IPS-20b (cell line): ENCODE measurements at regions not wholly inside any gene's neighbourhood (a gene's known extent, or its start where the extent isn't known, plus 50 kb on each side); places are given as distances from the start of the nearest gene placed in this dataset.

ENCODE experiments used
- H3K27ac ChIP-seq: one replicate; pipeline ENCODE4 v1.5.1; 2013; ENCODE audit warnings: low read length
- H3K27me3 ChIP-seq: 2 replicates; pipeline ENCODE4 v1.6.1; 2013; ENCODE audit warnings: mild to moderate bottlenecking, low read length, inconsistent platforms; ENCODE audit not compliant: insufficient read depth
- H3K36me3 ChIP-seq: 2 replicates; pipeline ENCODE4 v1.6.1; 2013; ENCODE audit warnings: low read depth, mild to moderate bottlenecking, inconsistent platforms, low read length, moderate library complexity; ENCODE audit not compliant: insufficient read depth
- H3K4me1 ChIP-seq: 2 replicates; pipeline ENCODE4 v1.6.1; 2013; ENCODE audit warnings: mild to moderate bottlenecking, control low read depth, inconsistent platforms, low read length, moderate library complexity; ENCODE audit not compliant: insufficient read depth
- H3K4me3 ChIP-seq: 2 replicates; pipeline ENCODE4 v1.5.1; 2013; ENCODE audit warnings: mild to moderate bottlenecking, low read length, inconsistent platforms
- H3K9ac ChIP-seq: 2 replicates; pipeline ENCODE4 v1.6.1; 2013; ENCODE audit warnings: low read depth, mild to moderate bottlenecking, inconsistent platforms, low read length, moderate library complexity
- H3K9me3 ChIP-seq: 2 replicates; pipeline ENCODE4 v1.6.1; 2013; ENCODE audit warnings: mild to moderate bottlenecking, low read depth, low read length, inconsistent platforms; ENCODE audit not compliant: insufficient read depth

DNA sequence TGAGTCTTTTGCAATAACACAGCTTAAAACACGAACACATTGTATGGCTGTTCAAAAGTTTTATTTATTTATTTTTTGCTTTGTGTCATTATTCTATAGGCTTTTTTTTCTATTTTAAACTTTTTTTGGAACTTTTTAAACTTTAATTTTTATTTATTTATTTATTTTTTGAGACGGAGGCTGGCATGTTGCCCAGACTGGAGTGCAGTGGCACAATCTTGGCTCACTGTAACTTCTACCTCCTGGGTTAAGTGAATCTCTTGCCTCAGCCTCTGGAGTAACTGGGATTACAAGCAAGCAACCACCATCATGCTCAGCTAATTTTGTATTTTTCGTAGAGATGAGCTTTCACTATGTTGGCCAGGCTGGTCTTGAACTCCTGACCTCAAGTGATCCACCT lies 88.3 kb upstream of the GADD45A start:
- no peak overlapping the region for H3K27ac ChIP-seq
- no peaks in the 10 kb centered on the region for H3K36me3 ChIP-seq
- no peak overlapping the region for H3K9ac ChIP-seq
- no peaks in the 10 kb centered on the region for H3K27me3 ChIP-seq
- H3K4me3 ChIP-seq = no peak overlapping the region
- 0 out of 2 replicates have a peak, but pooled peaks cover 2% of the 10 kb centered on the region for H3K4me1 ChIP-seq
- no peaks in the 10 kb centered on the region for H3K9me3 ChIP-seq

DNA sequence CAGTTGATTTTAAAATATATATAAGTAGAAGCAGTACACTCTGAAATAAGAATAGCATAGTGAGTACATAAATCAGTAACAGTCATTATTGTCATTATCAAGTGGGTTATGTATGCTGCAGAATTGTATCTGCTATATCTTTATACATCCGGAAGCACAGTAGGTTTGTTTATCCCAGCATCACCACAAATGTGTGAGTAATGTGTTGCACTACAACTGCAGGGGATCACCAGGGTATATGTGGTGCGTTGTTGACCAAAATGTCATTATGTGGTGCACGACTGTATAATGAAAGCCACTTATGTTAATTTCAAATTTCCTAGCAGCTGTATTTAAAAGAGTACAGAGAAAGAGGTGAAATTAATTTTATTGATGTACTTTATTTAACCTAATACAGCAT lies 87.7 kb upstream of the GADD45A start:
- Histone ChIP-seq H3K27me3 (no peaks in the 10 kb centered on the region), H3K4me1 (0 out of 2 replicates have a peak, but pooled peaks cover 2% of the 10 kb centered on the region), H3K9ac (no peak overlapping the region), H3K36me3 (no peaks in the 10 kb centered on the region), H3K9me3 (no peaks in the 10 kb centered on the region), H3K27ac (no peak overlapping the region), H3K4me3 (no peak overlapping the region)

DNA sequence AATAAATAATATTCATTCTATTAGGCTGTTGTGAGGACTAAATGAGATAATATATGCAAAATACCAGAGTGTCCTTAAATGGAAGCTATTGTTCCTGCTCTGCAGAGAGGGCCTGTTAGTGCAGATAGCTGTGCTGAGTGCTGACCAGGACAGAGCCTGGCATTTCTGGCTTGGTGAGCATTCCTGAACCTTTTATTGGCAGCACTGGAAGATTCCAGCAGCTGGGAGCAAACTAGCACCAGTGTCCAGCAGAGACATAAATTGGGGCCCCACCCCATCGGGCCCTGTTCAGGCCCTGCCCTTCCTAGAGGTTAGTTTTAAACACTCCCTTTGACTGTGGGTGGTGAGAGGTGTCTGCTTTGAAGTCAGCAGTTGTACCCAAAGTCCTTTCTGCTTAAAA lies 85.9 kb upstream of the GADD45A start:
- Histone ChIP-seq H3K27ac (no peak overlapping the region), H3K27me3 (no peaks in the 10 kb centered on the region), H3K4me1 (0 out of 2 replicates have a peak, but pooled peaks cover 2% of the 10 kb centered on the region), H3K9ac (no peak overlapping the region), H3K36me3 (no peaks in the 10 kb centered on the region), H3K4me3 (no peak overlapping the region), H3K9me3 (no peaks in the 10 kb centered on the region)

DNA sequence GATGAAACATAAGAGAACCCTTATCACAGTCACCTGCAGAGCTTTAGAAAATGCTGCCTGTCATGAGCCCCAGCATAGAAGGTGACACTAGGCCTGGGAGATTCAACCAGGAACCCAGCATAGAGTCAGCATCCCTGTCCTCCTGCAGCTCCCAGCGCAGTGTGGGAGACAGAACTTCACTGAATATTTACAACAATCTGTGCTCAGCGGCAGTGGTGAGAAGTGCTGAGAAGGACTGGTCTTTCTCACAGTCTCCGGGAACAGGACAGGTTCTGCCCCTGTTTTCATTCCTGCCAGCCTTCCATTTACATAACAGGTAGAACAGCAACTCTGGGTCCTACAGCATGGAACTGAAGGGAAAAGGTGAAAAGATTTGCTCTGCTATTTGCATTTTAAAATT lies 83.5 kb upstream of the GADD45A start:
- Histone ChIP-seq H3K36me3 (no peaks in the 10 kb centered on the region), H3K4me3 (no peak overlapping the region), H3K4me1 (0 out of 2 replicates have a peak, but pooled peaks cover 2% of the 10 kb centered on the region), H3K9me3 (no peaks in the 10 kb centered on the region), H3K27ac (no peak overlapping the region), H3K9ac (no peak overlapping the region), H3K27me3 (no peaks in the 10 kb centered on the region)

DNA sequence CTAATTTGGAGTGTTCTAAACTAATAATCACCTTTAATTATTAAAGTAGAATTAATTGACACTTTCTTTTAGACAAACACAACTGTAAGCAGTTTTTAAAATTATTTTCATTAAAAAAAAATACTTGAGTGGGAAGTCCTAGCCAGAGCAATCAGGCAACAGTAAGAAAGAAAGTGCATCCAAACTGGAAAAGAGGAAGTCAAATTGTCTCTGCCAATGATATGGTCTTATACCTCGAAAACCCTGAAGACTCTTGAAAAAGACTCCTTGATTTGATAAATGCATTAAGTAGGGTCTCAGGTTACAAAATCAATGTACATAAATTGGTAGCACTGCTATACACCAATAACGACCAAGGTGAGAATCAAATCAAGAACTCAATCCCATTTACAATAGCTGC lies 83.0 kb upstream of the GADD45A start:
- no peaks in the 10 kb centered on the region for H3K9me3 ChIP-seq
- H3K27me3 ChIP-seq = no peaks in the 10 kb centered on the region
- no peak overlapping the region for H3K27ac ChIP-seq
- H3K9ac ChIP-seq = no peak overlapping the region
- no peaks in the 10 kb centered on the region for H3K36me3 ChIP-seq
- 0 out of 2 replicates have a peak, but pooled peaks cover 2% of the 10 kb centered on the region for H3K4me1 ChIP-seq
- H3K4me3 ChIP-seq = no peak overlapping the region

DNA sequence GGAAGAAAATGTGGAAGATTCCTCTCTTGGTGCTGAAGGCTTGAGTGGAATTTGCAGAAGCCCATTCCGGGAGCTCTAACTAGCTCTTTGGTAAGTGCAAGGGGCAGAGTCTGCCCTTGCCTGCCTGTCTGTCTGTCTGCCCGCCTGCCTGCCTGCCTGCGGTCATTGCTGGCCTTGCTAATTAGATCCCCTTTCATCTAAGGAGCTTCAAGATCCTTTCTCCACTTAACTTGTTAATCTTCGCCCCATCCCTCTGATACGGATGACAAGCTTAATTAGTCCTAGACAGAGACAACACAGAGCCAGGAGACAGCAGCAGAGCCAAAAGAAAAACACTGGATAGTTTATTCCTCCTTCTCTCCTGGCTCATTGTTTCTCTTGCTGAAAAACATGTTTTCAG lies 80.2 kb upstream of the GADD45A start:
- no peaks in the 10 kb centered on the region for H3K27me3 ChIP-seq
- no peak overlapping the region for H3K27ac ChIP-seq
- no peak overlapping the region for H3K9ac ChIP-seq
- H3K4me1 ChIP-seq = 0 out of 2 replicates have a peak, but pooled peaks cover 2% of the 10 kb centered on the region
- H3K4me3 ChIP-seq = no peak overlapping the region
- H3K9me3 ChIP-seq = no peaks in the 10 kb centered on the region
- no peaks in the 10 kb centered on the region for H3K36me3 ChIP-seq

DNA sequence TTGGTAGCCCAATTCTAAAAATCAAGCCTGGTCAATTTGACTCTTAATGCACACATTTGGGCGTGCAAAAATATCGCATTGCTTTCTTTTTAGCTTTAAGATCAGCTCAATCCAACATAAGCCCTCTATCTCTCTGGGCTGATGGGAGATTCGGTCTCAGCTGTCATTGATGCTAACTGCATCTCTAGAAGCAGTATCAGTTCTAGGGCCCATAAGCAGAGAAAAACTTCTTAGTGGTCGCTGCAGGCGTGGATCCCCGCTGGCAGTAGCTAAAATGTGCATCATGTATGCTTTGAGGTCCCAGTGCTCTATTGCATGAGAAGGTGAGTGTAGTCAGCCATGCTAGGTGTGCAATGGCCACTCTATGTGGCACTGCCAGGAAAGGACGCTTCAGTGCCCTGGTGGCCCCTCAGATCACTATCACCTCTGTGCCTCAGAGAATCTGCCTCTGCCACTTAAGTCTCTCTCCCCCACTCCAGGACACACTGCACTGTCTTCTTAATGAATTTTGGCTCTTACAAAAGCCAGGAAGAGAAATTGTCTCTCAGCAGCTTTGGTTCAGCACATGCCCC lies 79.7 kb upstream of the GADD45A start:
- Histone ChIP-seq H3K27ac (no peak overlapping the region), H3K4me3 (no peak overlapping the region), H3K9ac (no peak overlapping the region), H3K9me3 (no peaks in the 10 kb centered on the region), H3K27me3 (no peaks in the 10 kb centered on the region), H3K4me1 (0 out of 2 replicates have a peak, but pooled peaks cover 2% of the 10 kb centered on the region), H3K36me3 (no peaks in the 10 kb centered on the region)

DNA sequence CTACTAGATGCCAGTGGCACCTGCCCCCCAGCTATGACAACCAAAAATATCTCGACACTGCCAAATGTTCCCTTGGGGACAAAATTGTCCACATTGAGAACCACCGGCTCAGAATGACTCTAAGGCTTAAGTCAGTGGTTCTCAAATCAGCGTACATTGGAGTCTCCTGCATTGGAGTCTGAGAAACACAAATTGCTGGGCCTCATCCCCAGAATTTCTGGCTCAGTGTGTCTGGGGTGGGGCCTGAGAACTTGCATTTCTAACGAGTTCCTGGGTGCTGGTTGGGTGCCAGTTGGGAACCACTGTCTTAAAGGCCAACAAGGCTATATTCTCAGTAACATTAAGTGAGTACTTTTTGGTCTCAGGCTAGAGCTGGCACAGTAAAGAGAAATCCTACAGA lies 77.7 kb upstream of the GADD45A start:
- Histone ChIP-seq H3K36me3 (no peaks in the 10 kb centered on the region), H3K27ac (no peak overlapping the region), H3K9ac (no peak overlapping the region)

DNA sequence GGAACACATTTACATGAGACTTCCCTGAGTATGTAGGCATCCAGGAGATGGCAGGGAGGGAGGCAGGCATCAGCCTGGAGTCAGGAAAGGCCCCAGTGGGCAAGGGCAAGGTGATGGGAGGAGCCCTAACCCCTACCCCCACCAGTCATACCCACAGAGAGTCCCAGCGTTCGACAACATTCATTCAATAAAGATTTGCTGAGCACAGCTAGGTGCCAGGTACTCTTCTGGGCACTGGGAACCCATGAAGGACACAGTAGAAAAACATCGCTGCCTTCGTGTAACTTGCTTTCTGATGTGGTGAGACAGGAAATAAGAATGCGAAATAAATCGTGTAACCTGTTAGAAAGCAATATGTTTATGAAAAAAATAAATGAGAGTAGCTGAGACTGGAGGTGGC lies 77.3 kb upstream of the GADD45A start:
- Histone ChIP-seq H3K4me3 (no peak overlapping the region), H3K9me3 (no peaks in the 10 kb centered on the region), H3K27me3 (no peaks in the 10 kb centered on the region), H3K4me1 (no peaks in the 10 kb centered on the region), H3K9ac (no peak overlapping the region), H3K27ac (no peak overlapping the region), H3K36me3 (no peaks in the 10 kb centered on the region)

More for the DNA sequence above, 77.7 kb upstream of the GADD45A start:
- Histone ChIP-seq H3K4me3 (no peak overlapping the region), H3K4me1 (no peaks in the 10 kb centered on the region), H3K9me3 (no peaks in the 10 kb centered on the region), H3K27me3 (no peaks in the 10 kb centered on the region)

DNA sequence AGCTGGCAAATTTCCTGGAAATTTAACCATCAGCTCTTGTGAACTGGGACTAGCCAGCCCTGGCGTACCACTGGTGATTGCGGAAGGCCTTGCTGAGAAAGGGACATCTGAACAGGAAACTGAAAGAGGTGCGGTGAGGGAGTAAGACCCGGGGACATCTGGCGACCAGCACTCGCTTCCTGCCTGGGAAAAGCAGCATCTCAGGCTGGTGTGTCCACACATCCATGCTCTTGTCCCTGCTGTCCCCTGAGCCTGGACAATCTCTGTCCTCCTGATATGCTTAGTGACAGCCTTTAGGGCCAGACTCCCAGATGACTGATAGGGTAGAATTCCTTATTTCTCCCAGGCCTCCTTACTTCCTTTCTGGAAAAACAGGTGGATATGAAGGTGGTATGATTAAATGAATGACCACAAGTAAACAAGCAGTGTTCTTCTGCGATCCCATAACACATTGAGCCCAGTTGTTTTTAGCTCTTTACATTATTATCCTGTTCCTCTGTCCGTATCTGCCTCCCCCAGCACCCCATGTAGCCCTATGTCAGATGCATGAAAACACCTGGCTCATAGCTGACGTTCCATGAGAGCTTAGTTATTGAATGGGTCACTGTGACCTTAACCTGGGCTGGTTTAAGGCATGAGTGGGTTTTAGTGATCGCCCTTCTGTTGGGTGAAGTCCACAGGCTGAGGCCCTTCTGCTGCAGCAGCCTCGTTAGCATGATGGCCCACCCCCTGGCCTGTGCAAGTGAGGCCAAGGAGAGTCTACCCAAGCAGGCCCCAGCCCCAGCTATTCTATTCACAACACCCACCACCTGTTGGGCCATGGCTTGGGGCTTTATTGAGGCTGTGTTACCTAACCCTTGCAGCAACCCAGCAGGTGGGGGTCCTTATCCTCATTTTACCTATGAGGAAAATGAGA lies 76.1 kb upstream of the GADD45A start:
- Histone ChIP-seq H3K4me1 (no peaks in the 10 kb centered on the region), H3K27me3 (no peaks in the 10 kb centered on the region), H3K4me3 (no peak overlapping the region), H3K27ac (no peak overlapping the region), H3K9ac (no peak overlapping the region), H3K36me3 (no peaks in the 10 kb centered on the region), H3K9me3 (no peaks in the 10 kb centered on the region)

DNA sequence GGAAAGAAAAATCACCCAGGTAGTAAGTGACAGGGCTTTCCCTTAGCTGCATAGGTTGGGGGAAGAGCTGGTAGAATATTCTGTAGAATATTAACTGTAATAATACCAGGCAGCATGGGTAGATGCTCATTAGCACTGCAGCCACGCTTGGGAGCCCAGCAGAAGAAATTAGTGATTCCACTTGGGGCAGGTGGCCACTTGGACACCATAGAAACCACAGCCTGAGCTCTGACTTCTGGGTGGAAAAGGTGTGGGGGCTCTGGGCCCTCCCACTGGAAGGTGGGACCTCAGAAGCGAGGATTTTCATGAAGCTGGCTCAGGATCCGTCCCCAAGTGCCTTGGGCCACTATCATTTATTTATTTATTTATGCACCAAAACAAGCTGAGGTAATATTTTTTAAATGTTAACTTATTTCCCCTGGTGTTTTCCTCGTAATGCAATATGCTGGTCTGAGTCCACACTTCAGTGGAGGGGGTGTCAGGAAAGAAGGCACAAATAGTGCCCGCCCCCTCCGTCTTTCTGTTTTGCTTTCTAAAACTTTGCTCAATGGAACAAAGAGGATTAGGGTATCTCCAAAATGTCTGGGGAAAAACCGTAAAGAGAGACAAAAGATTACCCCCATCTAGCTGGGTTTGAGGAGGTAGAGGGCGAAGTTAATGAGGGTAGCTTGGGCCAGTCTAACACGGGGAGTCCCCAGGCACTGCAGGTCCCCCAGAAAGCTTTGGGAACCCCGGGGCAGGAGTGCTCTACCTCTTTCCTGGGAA lies 75.2 kb upstream of the GADD45A start:
- Histone ChIP-seq H3K9me3 (no peaks in the 10 kb centered on the region), H3K4me3 (no peak overlapping the region), H3K9ac (no peak overlapping the region), H3K36me3 (no peaks in the 10 kb centered on the region), H3K4me1 (no peaks in the 10 kb centered on the region), H3K27me3 (no peaks in the 10 kb centered on the region), H3K27ac (no peak overlapping the region)
